ENCODE measurements at regions not wholly inside any gene's neighbourhood (a gene's known extent, or its start where the extent isn't known, plus 50 kb on each side); places are given as distances from the start of the nearest gene placed in this dataset.

DNA sequence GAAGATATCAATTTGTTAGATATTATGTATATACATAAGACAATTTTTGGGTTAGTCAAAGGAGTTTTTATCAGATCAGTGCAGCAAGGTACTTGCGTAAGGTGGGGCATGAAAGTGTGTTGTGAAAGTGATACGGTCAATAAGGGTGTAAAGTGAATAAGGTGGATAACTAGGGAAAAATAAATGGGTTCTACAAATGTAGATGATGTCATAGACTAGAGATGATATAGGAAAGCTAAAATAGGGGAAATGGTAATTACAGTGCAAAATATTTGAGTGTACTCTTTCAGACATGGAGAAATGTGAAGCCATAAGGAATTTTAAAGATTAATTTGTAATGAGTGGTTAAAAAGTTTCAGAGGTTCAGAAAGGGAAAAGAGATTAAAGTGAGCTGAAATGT is 180.6 kb upstream of the KHDRBS2 start:
- DNase-seq = no peak
- no peaks in the 10 kb centered on the region for H3K27me3 ChIP-seq (ENCODE audit: control insufficient read depth, insufficient read depth, low read length)
- H3K4me3 ChIP-seq (ENCODE audit: low read length in 3 of 3) = no peak overlapping the region
- H3K4me1 ChIP-seq (ENCODE audit: control insufficient read depth in 2 of 3, insufficient read depth in 2 of 3, low read depth in 1 of 3, low read length in 3 of 3) = no peaks in the 10 kb centered on the region
- H3K27ac ChIP-seq (ENCODE audit: low read depth in 2 of 2, low read length in 2 of 2) = no peak overlapping the region
- intact Hi-C loops (cut with DNase I) = no loop called here
- H3K9ac ChIP-seq (ENCODE audit: low read length in 3 of 3) = no peak overlapping the region
- no peak for FAIRE-seq
- no peaks in the 10 kb centered on the region for H3K9me3 ChIP-seq (ENCODE audit: control insufficient read depth in 2 of 3, insufficient read depth in 1 of 3, low read length in 3 of 3)
- TF ChIP-seq, protein P1, sequence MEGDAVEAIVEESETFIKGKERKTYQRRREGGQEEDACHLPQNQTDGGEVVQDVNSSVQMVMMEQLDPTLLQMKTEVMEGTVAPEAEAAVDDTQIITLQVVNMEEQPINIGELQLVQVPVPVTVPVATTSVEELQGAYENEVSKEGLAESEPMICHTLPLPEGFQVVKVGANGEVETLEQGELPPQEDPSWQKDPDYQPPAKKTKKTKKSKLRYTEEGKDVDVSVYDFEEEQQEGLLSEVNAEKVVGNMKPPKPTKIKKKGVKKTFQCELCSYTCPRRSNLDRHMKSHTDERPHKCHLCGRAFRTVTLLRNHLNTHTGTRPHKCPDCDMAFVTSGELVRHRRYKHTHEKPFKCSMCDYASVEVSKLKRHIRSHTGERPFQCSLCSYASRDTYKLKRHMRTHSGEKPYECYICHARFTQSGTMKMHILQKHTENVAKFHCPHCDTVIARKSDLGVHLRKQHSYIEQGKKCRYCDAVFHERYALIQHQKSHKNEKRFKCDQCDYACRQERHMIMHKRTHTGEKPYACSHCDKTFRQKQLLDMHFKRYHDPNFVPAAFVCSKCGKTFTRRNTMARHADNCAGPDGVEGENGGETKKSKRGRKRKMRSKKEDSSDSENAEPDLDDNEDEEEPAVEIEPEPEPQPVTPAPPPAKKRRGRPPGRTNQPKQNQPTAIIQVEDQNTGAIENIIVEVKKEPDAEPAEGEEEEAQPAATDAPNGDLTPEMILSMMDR (IDR thresholded peaks at IDR 0.05; ENCODE audit: borderline replicate concordance, extremely low read depth, insufficient read depth) = no peak
- no peaks in the 10 kb centered on the region for H3K36me3 ChIP-seq (ENCODE audit: control insufficient read depth in 2 of 3, insufficient read depth in 3 of 3, low read length in 3 of 3)

DNA sequence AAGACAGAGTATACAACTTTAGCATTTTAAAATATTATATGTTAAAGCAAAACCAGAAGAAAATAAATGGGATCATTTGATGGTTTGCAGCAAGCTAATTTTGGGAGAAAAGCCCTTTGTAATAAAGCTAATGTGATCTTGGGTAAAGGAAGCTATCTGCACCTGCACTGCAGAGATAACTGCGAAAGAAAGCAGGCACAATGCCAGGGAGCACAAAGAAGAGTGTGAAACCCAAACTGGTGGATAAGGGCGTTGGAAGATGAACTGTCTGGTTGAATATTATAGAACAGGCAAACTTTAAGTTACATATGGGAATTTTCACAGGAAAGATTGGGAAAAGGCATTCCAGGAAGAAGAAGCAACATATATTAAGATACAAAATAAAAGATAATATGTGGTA is 179.2 kb upstream of the KHDRBS2 start:
- Histone ChIP-seq H3K36me3 (ENCODE audit: control insufficient read depth in 2 of 3, insufficient read depth in 3 of 3, low read length in 3 of 3) (no peaks in the 10 kb centered on the region), H3K9ac (ENCODE audit: low read length in 3 of 3) (no peak overlapping the region), H3K27me3 (ENCODE audit: control insufficient read depth, insufficient read depth, low read length) (no peaks in the 10 kb centered on the region), H3K4me3 (ENCODE audit: low read length in 3 of 3) (no peak overlapping the region), H3K9me3 (ENCODE audit: control insufficient read depth in 2 of 3, insufficient read depth in 1 of 3, low read length in 3 of 3) (no peaks in the 10 kb centered on the region), H3K27ac (ENCODE audit: low read depth in 2 of 2, low read length in 2 of 2) (no peak overlapping the region), H3K4me1 (ENCODE audit: control insufficient read depth in 2 of 3, insufficient read depth in 2 of 3, low read depth in 1 of 3, low read length in 3 of 3) (no peaks in the 10 kb centered on the region)
- intact Hi-C loops (cut with DNase I) = no loop called here
- DNase-seq = no peak
- FAIRE-seq = no peak
- TF ChIP-seq, protein P1 (IDR thresholded peaks at IDR 0.05; ENCODE audit: borderline replicate concordance, extremely low read depth, insufficient read depth) = no peak

DNA sequence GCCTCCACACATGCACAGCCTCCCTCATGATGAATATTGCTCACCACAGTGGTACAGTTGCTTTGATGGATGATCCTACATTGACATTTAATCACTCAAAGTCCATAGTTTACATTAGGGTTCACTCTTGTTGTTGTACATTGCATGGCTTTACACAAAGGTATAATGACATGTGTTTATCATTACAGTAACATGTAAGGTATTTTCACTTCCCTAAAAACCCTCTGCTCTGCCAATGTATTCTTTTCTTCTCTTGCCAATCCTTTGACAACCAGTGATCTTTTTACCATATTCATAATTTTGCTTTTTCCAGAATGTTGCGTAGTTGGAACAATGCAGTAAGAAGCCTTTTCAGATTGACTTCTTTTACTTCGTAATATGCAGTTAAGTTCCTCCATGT is 166.6 kb upstream of the KHDRBS2 start:
- no peaks in the 10 kb centered on the region for H3K27me3 ChIP-seq (ENCODE audit: control insufficient read depth, insufficient read depth, low read length)
- H3K36me3 ChIP-seq (ENCODE audit: control insufficient read depth in 2 of 3, insufficient read depth in 3 of 3, low read length in 3 of 3) = no peaks in the 10 kb centered on the region
- FAIRE-seq (no peak), DNase-seq (no peak)
- intact Hi-C loops (cut with DNase I) = no loop called here
- H3K4me1 ChIP-seq (ENCODE audit: control insufficient read depth in 2 of 3, insufficient read depth in 2 of 3, low read depth in 1 of 3, low read length in 3 of 3) = no peaks in the 10 kb centered on the region
- no peaks in the 10 kb centered on the region for H3K9me3 ChIP-seq (ENCODE audit: control insufficient read depth in 2 of 3, insufficient read depth in 1 of 3, low read length in 3 of 3)
- TF ChIP-seq, protein P1 (IDR thresholded peaks at IDR 0.05; ENCODE audit: borderline replicate concordance, extremely low read depth, insufficient read depth) = no peak
- no peak overlapping the region for H3K27ac ChIP-seq (ENCODE audit: low read depth in 2 of 2, low read length in 2 of 2)
- no peak overlapping the region for H3K4me3 ChIP-seq (ENCODE audit: low read length in 3 of 3)
- H3K9ac ChIP-seq (ENCODE audit: low read length in 3 of 3) = no peak overlapping the region

DNA sequence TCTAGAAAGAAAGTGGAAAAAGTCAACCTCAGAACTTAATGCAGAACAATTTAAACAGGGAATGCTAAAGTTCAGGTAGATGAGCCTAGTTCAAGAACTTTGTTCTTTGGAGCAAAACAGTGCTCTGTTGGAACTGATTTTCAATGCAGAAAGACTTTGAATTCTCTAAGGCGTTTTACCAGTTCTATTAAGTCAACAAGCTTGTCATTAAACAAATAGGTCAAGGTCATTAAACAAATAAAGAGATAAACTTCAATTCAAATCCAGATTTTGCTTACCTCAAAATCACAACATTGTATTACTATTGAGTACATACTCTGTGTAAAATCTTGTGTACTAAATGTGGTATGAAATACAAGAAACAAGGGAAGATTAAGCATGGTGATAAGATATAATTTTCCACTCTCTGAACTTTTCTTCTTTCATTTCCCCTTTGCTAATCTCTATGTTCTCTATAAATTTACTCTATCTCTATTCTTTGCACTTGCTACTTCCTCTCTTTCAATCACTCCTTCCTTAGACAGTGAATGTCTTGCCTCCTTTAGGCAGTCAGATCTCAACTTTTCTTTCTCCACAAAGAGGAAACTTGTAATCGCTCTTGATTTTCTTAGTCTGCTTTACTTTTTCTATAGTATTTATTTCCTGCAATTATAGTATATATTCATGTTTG is 160.8 kb upstream of the KHDRBS2 start:
- no peak overlapping the region for H3K27ac ChIP-seq (ENCODE audit: low read depth in 2 of 2, low read length in 2 of 2)
- no peaks in the 10 kb centered on the region for H3K36me3 ChIP-seq (ENCODE audit: control insufficient read depth in 2 of 3, insufficient read depth in 3 of 3, low read length in 3 of 3)
- TF ChIP-seq, protein P1 (IDR thresholded peaks at IDR 0.05; ENCODE audit: borderline replicate concordance, extremely low read depth, insufficient read depth) = no peak
- intact Hi-C loops (cut with DNase I) = no loop called here
- no peak overlapping the region for H3K9ac ChIP-seq (ENCODE audit: low read length in 3 of 3)
- H3K27me3 ChIP-seq (ENCODE audit: control insufficient read depth, insufficient read depth, low read length) = no peaks in the 10 kb centered on the region
- no peaks in the 10 kb centered on the region for H3K4me1 ChIP-seq (ENCODE audit: control insufficient read depth in 2 of 3, insufficient read depth in 2 of 3, low read depth in 1 of 3, low read length in 3 of 3)
- DNase-seq (no peak), FAIRE-seq (no peak)
- no peak overlapping the region for H3K4me3 ChIP-seq (ENCODE audit: low read length in 3 of 3)
- no peaks in the 10 kb centered on the region for H3K9me3 ChIP-seq (ENCODE audit: control insufficient read depth in 2 of 3, insufficient read depth in 1 of 3, low read length in 3 of 3)
